ENCODE measurements at regions not wholly inside any gene's neighbourhood (a gene's known extent, or its start where the extent isn't known, plus 50 kb on each side); places are given as distances from the start of the nearest gene placed in this dataset.
"Not testable (repeated sequence)": the region's sequence is repeated elsewhere in the genome, so short reads cannot be mapped to it uniquely, and the experiment has no call there.

GRCh38 chr10:6819301-6819700, 239.2 kb upstream of the PRKCQ start:
- no peak for DNase-seq

GRCh38 chr10:6817770-6818169, 237.7 kb upstream of the PRKCQ start:
- no peak for DNase-seq

- no peak for DNase-seq
Measured at GRCh38 chr10:6815346-6815745, 235.3 kb upstream of the PRKCQ start.

GRCh38 chr10:6813856-6814255, 233.8 kb upstream of the PRKCQ start:
- no peak for DNase-seq

GRCh38 chr10:6813306-6813705, 233.2 kb upstream of the PRKCQ start:
- no peak for DNase-seq

- no peak for DNase-seq
Measured at GRCh38 chr10:6811153-6811552, 231.1 kb upstream of the PRKCQ start.

GRCh38 chr10:6803427-6803783, 223.3 kb upstream of the PRKCQ start:
- no peak for DNase-seq

- no peak for DNase-seq
Measured at GRCh38 chr10:6802759-6803426, 222.8 kb upstream of the PRKCQ start.

GRCh38 chr10:6796231-6796630, 216.2 kb upstream of the PRKCQ start:
- DNase-seq: no peak

GRCh38 chr10:6795541-6795940, 215.5 kb upstream of the PRKCQ start:
- peak in 2 of 56 donors; percentile 10 to 22 for DNase-seq

- DNase-seq: not testable (repeated sequence)
Measured at GRCh38 chr10:6794841-6795240, 214.8 kb upstream of the PRKCQ start.

GRCh38 chr10:6794441-6794840, 214.4 kb upstream of the PRKCQ start:
- no peak for DNase-seq

- no peak for DNase-seq
Measured at GRCh38 chr10:6788731-6789130, 208.7 kb upstream of the PRKCQ start.

GRCh38 chr10:6788231-6788630, 208.2 kb upstream of the PRKCQ start:
- no peak for DNase-seq

GRCh38 chr10:6787718-6788117, 207.6 kb upstream of the PRKCQ start:
- no peak for DNase-seq

- DNase-seq: no peak
Measured at GRCh38 chr10:6787091-6787490, 207.0 kb upstream of the PRKCQ start.

- DNase-seq: peak in 35 of 56 donors; percentile 2 to 73 (median 29)
Measured at GRCh38 chr10:6786579-6787031, 206.5 kb upstream of the PRKCQ start.

- DNase-seq: not testable (repeated sequence)
Measured at GRCh38 chr10:6784429-6784828, 204.4 kb upstream of the PRKCQ start.

- DNase-seq: no peak
Measured at GRCh38 chr10:6783471-6783870, 203.4 kb upstream of the PRKCQ start.

GRCh38 chr10:6782378-6782777, 202.3 kb upstream of the PRKCQ start:
- DNase-seq: no peak

- no peak for DNase-seq
Measured at GRCh38 chr10:6781133-6781770, 201.2 kb upstream of the PRKCQ start.

GRCh38 chr10:6780008-6780677, 200.1 kb upstream of the PRKCQ start:
- no peak for DNase-seq

All from nucleus accumbens (tissue), 56 donors.